Endothelial cell of umbilical vein (primary cell): ENCODE measurements at regions not wholly inside any gene's neighbourhood (a gene's known extent, or its start where the extent isn't known, plus 50 kb on each side); places are given as distances from the start of the nearest gene placed in this dataset.

Experiments used
- BruUV-seq: library from RNA; stranded (reverse); fragments of 400-500 nt; replicated peaks from 2 replicates; lab custom pipeline; 2021; lab: Mats Ljungman, UMichigan
- CTCF ChIA-PET: fragments of 300-600, 350-600 bp; sonication (Branson Sonifier 250); formaldehyde crosslinking; loops from one replicate; lab custom pipeline; 2021; ENCODE audit warnings: antibody characterized with exemption, inconsistent platforms; lab: Charles Lee
- POLR2A ChIA-PET: fragments of 300-600, 350-600 bp; sonication (Branson Sonifier 250); formaldehyde crosslinking; loops from one replicate; lab custom pipeline; 2021; ENCODE audit warnings: antibody characterized with exemption, inconsistent platforms; lab: Charles Lee
- DNase-seq: peaks from one replicate; pipeline ENCODE4 v3.0.0-alpha.2; 2011; ENCODE audit warnings: low read depth, low spot score
- FAIRE-seq: peaks from 2 replicates; lab custom pipeline; 2011; peaks lifted over from hg19 to GRCh38; lab: Jason Lieb, UNC
- H2AFZ ChIP-seq: 2 replicates; pipeline ENCODE4 v1.6.0; 2012; ENCODE audit warnings: low read depth, low read length, control low read depth, inconsistent platforms
- H3K27ac ChIP-seq: 2 replicates; pipeline ENCODE4 v1.5.1; 2011; ENCODE audit warnings: low read depth, mild to moderate bottlenecking, control low read depth, low read length, moderate library complexity; ENCODE audit not compliant: insufficient read depth
- H3K27me3 ChIP-seq, 2 experiments: 2 replicates each; pipeline versions ENCODE4 v1.6.0 to v1.6.1; 2011; ENCODE audit warnings: low read length in 2 of 2, mixed read lengths in 1 of 2; ENCODE audit not compliant: control insufficient read depth in 2 of 2, insufficient read depth in 2 of 2
- H3K36me3 ChIP-seq, 2 experiments: 2 replicates in 1 of 2; 3 replicates in 1 of 2; pipeline ENCODE4 v1.5.1; 2011; ENCODE audit warnings: low read length in 2 of 2, mild to moderate bottlenecking in 1 of 2, moderate library complexity in 1 of 2; ENCODE audit not compliant: control insufficient read depth in 2 of 2, insufficient read depth in 2 of 2; ENCODE audit errors: extremely low read depth in 1 of 2
- H3K4me1 ChIP-seq: 3 replicates; pipeline ENCODE4 v1.5.1; 2011; ENCODE audit warnings: mild to moderate bottlenecking, low read length; ENCODE audit not compliant: control insufficient read depth, insufficient read depth; ENCODE audit errors: extremely low read depth
- H3K4me2 ChIP-seq: 2 replicates; pipeline ENCODE4 v1.6.1; 2011; ENCODE audit warnings: low read length, control low read depth, mixed read lengths; ENCODE audit not compliant: insufficient read depth
- H3K4me3 ChIP-seq, 3 experiments: fragments of 200-600 bp in 1 of 3; sonication (generic), shearing (Covaris generic) in 1 of 3; replicated peaks in 1 of 3; 2 replicates each; pipeline ENCODE4 v1.5.1; 2011 to 2016; ENCODE audit warnings: control low read depth in 3 of 3, low read length in 3 of 3, mild to moderate bottlenecking in 2 of 3, inconsistent platforms in 1 of 3, low read depth in 1 of 3, moderate library complexity in 1 of 3; ENCODE audit not compliant: insufficient read depth in 1 of 3
- H3K79me2 ChIP-seq: 2 replicates; pipeline ENCODE4 v1.6.0; 2012; ENCODE audit warnings: low read length, inconsistent platforms; ENCODE audit not compliant: control insufficient read depth, insufficient read depth
- H3K9ac ChIP-seq: replicated peaks from 2 replicates; pipeline ENCODE3; 2011; ENCODE audit warnings: low read length, control low read depth; ENCODE audit not compliant: insufficient read depth; ENCODE audit errors: extremely low read depth
- H3K9me1 ChIP-seq: replicated peaks from 3 replicates; pipeline ENCODE4 v1.6.0; 2011; ENCODE audit warnings: mild to moderate bottlenecking, low read length; ENCODE audit not compliant: control insufficient read depth, insufficient read depth; ENCODE audit errors: extremely low read depth
- H3K9me3 ChIP-seq: replicated peaks from 2 replicates; pipeline ENCODE4 v1.5.1; 2012; ENCODE audit warnings: low read length, inconsistent platforms; ENCODE audit not compliant: control insufficient read depth, insufficient read depth
- H4K20me1 ChIP-seq: replicated peaks from 2 replicates; pipeline ENCODE3; 2011; ENCODE audit warnings: mild to moderate bottlenecking, low read length; ENCODE audit not compliant: control insufficient read depth, insufficient read depth; ENCODE audit errors: extremely low read depth
- CTCF ChIP-seq, 2 donors: IDR thresholded peaks; 1 replicate in 1 of 2; 2 replicates in 1 of 2; pipeline ENCODE4 v1.5.1; 2011; ENCODE audit warnings: low read length in 2 of 2, mild to moderate bottlenecking in 2 of 2, moderate library complexity in 2 of 2, control low read depth in 1 of 2, inconsistent platforms in 1 of 2, low read depth in 1 of 2; ENCODE audit not compliant: insufficient read depth in 1 of 2; ENCODE audit errors: extremely low read depth in 1 of 2
- EZH2 ChIP-seq: IDR thresholded peaks from 2 replicates; pipeline ENCODE4 v1.6.1; 2012; ENCODE audit warnings: borderline replicate concordance, low read depth, mild to moderate bottlenecking, moderate library complexity, low read length, inconsistent platforms; ENCODE audit not compliant: severe bottlenecking
- FOS ChIP-seq: IDR thresholded peaks from 2 replicates; pipeline ENCODE4 v1.6.1; 2011; ENCODE audit warnings: mild to moderate bottlenecking, low read length, moderate library complexity, borderline replicate concordance; ENCODE audit not compliant: insufficient read depth
- GATA2 ChIP-seq: IDR thresholded peaks from 2 replicates; pipeline ENCODE4 v1.7.0; 2011; ENCODE audit warnings: low read depth, mild to moderate bottlenecking, moderate library complexity, mixed read lengths, low read length; ENCODE audit not compliant: insufficient read length, insufficient read depth
- JUN ChIP-seq: IDR thresholded peaks from 2 replicates; pipeline ENCODE4 v1.6.1; 2011; ENCODE audit warnings: borderline replicate concordance, low read depth; ENCODE audit not compliant: insufficient read length, insufficient read depth
- MAX ChIP-seq: IDR thresholded peaks from 2 replicates; pipeline ENCODE4 v1.6.1; 2011; ENCODE audit not compliant: insufficient read depth, insufficient read length
- MYC ChIP-seq: IDR thresholded peaks from one replicate; pipeline ENCODE4 v1.6.1; 2011; ENCODE audit warnings: mild to moderate bottlenecking, low read depth, low read length
- POLR2A ChIP-seq: IDR thresholded peaks from 2 replicates; pipeline ENCODE4 v1.6.1; 2012; ENCODE audit warnings: low read depth, mild to moderate bottlenecking, control low read depth, low read length
- POLR2AphosphoS5 ChIP-seq: IDR thresholded peaks from 2 replicates; pipeline ENCODE4 v1.6.1; 2012; ENCODE audit warnings: low read depth, mild to moderate bottlenecking, control low read depth, low read length, moderate library complexity; ENCODE audit not compliant: insufficient read depth
- dilution Hi-C: fragments of 300-500 bp; cut with MboI; formaldehyde crosslinking; loops from one replicate; pipeline ENCODE4 v1.15.0; 2019; ENCODE audit warnings: low sequenced_read_pairs; ENCODE audit not compliant: extremely low pct_ligation_motif_present
- intact Hi-C: fragments of 100-400 bp; cut with micrococcal nuclease; formaldehyde crosslinking; loops from one replicate; pipeline ENCODE4 v1.10.0; 2022

DNA sequence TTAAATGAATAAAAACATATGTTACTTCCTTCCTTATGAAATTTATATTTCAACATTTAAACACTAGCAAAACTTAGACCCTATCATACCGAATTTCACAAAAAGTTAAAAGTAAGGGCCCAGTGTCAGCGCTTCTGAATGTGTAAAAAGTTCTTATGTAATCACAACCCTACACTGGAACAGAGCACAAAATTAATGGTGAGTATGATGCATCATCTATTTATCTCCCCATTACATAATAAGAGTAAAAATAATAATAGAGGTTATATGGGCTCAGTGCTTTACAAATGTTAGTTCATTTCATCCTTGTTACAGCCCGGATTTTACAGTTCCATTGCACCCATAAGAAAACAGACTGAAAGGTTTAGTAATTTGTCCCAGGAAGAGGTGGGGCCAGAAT is 144.9 kb upstream of the POU3F3 start:
- Histone ChIP-seq H4K20me1 (no peaks in the 10 kb centered on the region), H3K79me2 (no peaks in the 10 kb centered on the region), H3K4me2 (no peak overlapping the region), H3K4me1 (no peaks in the 10 kb centered on the region), H3K9me3 (no peaks in the 10 kb centered on the region), H3K9me1 (no peaks in the 10 kb centered on the region), H3K27me3 (no peaks in the 10 kb centered on the region), H2AFZ (no peak overlapping the region), H3K4me3 (no peak overlapping the region), H3K9ac (no peak overlapping the region), H3K27ac (no peak overlapping the region), H3K36me3 (no peaks in the 10 kb centered on the region)
- ChIA-PET CTCF (no interaction called here), POLR2A (no interaction called here)
- FAIRE-seq (no peak), DNase-seq (no peak)
- BruUV-seq: no TSS peak
- dilution Hi-C loops: no loop called here
- no peak for TF ChIP-seq GATA2
- TF ChIP-seq FOS: no peak
- no peak for TF ChIP-seq MAX
- TF ChIP-seq CTCF (IDR thresholded peaks at IDR 0.05; ENCODE audit: extremely low read depth in 1 of 2, insufficient read depth in 1 of 2, low read depth in 1 of 2, low read length in 2 of 2): no peak
- TF ChIP-seq EZH2: no peak
- intact Hi-C loops: no loop called here

DNA sequence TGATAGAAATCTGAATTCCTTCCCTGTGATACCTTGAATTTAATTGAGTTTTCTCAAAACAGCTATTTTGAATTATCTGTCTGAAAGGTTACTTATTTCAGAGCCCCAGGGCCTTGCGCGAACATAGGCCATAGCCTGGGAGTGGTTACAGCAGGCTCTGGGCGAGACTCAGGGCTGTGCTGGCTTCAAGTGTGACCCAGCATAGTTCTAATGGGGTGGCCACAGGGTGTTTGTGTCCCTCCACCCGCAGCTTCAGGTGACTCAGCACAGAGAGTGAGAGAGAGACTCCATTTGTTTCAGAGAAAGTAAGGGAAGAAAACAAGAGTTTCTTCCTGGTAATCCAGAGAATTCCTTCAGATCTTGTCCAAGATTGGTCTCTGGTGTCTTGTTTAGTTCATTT is 137.9 kb upstream of the POU3F3 start:
- no peak overlapping the region for H3K27ac ChIP-seq
- H4K20me1 ChIP-seq: no peaks in the 10 kb centered on the region
- no peaks in the 10 kb centered on the region for H3K4me1 ChIP-seq
- intact Hi-C loops (no loop called here), dilution Hi-C loops (no loop called here)
- no TSS peak for BruUV-seq
- H2AFZ ChIP-seq: no peak overlapping the region
- no peak for FAIRE-seq
- no peaks in the 10 kb centered on the region for H3K27me3 ChIP-seq
- no peak for DNase-seq
- H3K4me3 ChIP-seq: no peak overlapping the region
- H3K9ac ChIP-seq: no peak overlapping the region
- no peak overlapping the region for H3K4me2 ChIP-seq
- TF ChIP-seq GATA2: no peak
- no peak for TF ChIP-seq MAX
- no peak for TF ChIP-seq JUN
- no peak for TF ChIP-seq POLR2A
- TF ChIP-seq FOS: no peak
- TF ChIP-seq CTCF (IDR thresholded peaks at IDR 0.05; ENCODE audit: extremely low read depth in 1 of 2, insufficient read depth in 1 of 2, low read depth in 1 of 2, low read length in 2 of 2): no peak
- no peak for TF ChIP-seq MYC
- no peak for TF ChIP-seq POLR2AphosphoS5
- no peak for TF ChIP-seq EZH2
- CTCF ChIA-PET: no interaction called here
- H3K36me3 ChIP-seq: no peaks in the 10 kb centered on the region
- H3K79me2 ChIP-seq: no peaks in the 10 kb centered on the region
- no peaks in the 10 kb centered on the region for H3K9me3 ChIP-seq
- H3K9me1 ChIP-seq: no peaks in the 10 kb centered on the region
- POLR2A ChIA-PET: no interaction called here
